SKM-1 (cell line): ENCODE measurements at regions not wholly inside any gene's neighbourhood (a gene's known extent, or its start where the extent isn't known, plus 50 kb on each side); places are given as distances from the start of the nearest gene placed in this dataset.
"Not testable (repeated sequence)": the region's sequence is repeated elsewhere in the genome, so short reads cannot be mapped to it uniquely, and the experiment has no call there.

Experiments
- DNase-seq: peaks from one replicate; lab custom pipeline; 2025; ENCODE audit not compliant: unreplicated experiment; lab: John Stamatoyannopoulos, UW

DNA sequence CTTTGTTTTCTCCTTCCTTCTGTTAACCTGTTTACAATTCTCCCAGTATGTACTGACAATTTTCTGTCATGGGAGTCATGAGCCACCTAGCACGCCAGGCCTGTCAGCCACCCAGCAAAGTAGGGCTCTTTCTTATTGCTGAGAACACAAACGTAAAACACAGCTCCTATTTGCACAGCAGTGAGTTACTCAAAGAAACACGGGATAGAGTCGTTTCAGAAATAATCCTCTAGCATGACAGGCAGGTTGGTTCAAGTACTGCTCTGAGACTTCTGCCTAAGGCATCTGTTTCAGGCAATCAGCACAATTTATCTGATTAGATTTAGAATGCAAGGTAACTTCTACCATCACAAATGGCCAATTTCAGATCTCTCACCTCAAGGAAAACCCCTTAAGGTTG lies 88.8 kb downstream of the CD24 start:
- no peak for DNase-seq

DNA sequence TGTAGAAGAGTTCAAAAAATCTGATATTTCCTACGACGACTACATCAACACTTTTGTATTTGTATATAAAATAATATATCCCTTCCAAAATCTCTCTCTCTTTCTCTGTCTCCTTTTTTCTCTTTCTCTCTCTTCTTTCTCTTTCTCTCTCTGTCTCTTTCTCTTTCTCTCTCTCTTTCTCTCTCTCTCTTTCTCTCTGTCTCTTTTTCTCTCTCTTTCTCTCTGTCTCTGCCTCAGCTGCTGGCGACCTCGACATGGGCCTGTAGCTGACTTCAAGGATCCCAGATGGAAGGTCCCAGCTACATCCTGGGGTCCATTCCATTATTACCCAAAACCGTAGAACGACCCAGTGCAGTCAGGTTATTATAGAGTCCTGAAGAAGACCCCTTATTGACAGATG lies 90.0 kb downstream of the CD24 start:
- no peak for DNase-seq

DNA sequence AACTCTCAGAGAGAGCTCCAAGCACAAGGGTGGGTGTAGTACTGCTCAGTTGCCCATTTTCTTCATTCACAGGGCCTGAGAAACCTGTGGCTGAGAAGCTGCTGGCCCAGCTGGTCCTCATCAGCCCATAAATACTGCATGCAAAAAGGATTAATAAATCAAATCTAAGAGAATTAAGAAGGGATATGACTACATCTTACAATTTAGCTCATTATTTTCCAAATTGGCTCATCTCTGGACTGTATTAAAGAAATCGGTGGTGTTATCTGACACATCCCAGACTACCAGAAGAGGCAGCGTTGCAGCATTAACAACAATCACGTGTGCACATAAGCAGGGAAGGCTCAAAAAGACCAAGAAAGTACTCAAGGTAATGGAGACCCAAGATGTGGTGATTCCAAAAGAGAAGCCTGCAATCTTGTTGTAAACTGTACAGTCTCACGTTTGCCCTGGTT lies 90.7 kb downstream of the CD24 start:
- no peak for DNase-seq

DNA sequence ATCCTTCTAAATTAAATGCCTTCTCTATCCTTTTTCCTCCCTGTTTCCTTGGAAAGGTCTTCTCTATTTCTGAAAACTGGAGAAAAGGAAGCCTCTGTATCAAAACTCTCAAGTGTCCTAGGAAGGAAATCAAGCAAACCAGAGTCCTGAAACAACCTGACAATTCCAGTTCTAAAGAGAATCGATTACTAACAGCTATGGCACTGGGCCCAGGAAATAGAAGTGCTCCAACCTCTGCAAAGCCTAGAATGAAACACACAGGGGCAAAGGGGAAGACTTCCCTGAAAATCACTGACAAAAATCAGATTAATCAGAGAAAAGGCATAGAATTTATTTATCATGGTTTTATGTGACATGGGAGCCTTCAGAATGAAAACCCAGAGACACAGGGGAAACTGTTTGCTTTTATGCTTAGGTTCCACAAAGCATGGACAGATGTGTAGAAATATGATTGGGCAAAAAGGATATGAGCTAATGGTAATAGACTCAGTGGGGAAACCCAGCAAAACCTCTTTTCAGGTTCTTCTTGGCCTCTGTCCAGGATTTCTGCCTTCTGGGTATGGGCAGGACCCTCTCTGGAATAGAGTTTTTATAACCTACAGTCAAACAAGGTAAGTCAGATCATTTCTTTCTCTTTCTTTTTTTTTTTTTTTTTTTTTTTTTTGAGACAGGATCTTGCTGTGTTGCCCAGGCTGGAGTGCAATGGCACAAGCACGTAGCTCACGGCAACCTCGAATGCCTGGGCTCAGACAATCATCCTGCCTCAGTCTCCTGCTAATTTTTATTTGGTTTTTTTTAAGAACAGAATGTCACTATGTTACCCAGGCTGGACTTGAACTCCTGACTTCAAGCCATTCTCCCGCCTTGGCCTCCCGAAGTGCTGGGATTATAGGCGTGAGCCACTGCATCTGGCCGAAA lies 91.7 kb downstream of the CD24 start:
- DNase-seq = no peak

DNA sequence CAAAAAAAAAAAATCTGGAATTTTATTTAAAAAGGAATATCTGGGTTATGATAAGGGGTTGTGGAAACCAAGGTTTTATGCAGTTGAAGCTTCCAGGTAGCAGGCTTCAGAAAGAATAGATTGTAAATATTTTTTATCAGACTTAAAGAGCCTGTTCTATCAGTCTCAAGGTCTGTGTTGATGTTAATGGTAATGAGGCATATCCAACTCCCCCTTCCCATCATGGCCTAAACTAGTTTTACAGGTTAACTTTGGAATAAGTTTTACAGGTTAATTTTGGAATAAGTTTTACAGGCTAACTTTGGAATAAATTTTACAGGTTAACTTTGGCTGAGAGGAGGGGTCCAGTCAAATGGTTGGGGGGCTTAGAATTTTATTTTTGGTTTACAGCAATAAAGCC lies 92.4 kb downstream of the CD24 start:
- DNase-seq = no peak

DNA sequence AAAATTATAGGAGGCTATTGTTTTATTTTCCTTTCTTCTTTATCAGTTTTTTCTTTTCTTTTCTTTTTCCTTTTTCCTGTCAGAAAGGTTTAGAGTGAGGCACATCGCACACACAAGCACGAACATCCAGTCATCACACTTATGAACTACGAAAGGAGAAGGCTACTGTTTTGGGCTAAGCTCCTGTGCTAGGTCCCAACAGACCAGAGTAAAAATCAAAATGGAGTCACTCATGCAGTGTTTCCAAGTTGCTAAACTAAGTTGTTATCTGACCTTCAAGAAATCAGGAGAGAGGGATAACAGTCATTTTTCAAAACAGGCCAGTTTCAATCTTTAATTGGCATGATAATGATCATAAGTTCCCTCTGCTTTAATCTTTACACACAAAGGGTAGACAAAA lies 93.6 kb downstream of the CD24 start:
- no peak for DNase-seq

DNA sequence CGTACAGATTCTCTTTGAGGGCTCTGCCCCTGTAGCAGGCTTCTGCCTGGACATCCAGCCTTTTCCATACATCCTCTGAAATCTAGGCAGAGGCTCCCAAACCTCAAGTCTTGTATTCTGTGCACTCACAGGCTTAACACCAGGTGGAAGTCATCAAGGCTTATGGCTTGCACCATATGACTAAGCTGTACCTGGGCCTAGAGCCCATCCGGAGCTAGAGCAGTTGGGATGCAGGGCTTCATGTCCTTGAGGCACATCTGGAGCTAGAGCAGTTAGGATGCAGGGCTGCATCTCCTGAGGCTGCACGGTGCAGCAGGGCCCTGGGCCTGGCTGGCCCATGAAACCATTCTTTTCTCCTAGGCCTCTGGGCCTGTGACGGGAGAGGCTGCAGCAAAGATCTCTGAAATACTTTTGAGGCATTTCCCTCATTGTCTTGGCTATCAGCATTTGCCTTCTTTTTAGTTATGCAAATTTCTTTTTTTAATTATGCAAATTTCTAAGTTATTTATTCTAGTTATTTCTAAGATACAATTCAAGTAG lies 98.7 kb downstream of the CD24 start:
- DNase-seq = no peak

DNA sequence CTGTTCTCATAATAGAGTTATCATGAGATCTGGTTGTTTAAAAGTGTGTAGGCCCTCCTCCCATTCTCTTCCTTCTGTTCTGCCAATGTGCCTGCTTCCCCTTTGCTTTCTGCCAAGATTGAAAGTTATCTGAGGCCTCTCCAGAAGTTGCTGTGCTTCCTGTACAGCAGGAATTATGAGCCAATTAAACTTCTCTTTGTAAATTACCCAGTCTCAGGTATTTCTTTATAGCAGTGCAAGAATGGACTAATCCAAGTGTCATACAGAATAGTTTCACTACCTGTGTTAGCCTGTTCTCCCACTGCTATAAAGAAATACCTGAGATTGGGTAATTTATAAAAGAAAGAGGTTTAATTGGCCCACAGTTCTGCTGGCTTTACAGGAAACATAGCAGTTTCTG lies 100.0 kb downstream of the CD24 start:
- no peak for DNase-seq

DNA sequence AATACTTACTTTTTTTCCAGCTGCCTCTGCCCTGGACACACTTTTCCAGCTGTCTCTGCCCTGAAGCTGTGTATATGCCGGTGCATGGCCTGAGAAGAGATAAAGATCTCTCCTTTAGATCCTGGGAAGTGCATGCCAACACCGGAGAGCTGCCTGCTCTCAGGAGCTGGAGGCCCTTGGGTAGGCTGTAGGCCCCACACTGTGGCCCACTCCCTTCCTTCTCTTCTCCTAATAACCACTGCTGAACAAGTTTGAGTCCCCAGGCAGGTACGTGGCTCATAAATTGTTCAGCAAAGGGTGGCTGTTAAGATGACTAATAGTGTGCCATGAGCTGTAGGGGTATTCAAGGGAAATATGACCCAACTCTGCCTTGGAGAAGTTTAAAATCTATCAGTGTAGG lies 102.5 kb downstream of the CD24 start:
- DNase-seq = no peak

DNA sequence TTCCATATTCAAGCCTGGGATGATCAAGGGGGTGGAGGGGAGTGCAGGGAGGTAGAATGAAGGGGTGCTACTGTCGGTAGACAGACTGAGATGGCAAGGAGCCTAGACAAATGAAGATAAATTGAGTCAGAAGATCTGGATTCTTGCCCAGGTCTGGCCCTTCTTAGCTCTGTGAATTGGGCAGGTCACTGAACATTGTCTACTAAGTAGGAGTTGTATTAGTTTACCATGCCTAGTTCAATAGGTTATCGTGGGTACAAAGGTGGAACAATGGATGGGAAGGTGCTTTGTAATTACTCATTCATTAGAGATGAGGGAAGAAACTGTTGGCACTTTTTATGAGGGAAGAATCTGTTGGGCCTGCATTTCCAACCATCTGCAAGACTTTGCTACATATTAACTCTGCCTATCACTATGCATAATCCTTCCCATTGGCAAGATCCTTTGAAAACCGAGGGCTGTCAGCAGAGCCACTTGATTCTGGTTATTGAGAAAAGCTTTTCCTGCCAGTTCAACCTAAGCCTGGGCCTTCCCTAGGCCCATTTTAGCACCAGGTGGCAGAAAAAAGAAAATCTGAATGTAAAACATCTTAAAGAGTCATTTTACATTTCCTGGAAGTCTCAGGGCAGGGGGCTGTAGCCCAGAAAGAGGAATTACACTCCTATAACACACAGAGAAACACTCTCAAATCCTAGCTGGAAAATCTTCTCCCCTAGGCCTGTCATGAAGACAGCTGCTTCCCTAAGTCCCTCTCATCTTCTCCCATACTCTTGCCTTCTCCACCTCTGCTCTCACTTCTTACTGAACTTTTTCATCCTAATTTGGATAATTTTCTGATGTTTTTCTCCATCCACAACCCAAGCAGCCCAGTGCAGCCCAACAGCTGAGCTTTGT lies 103.5 kb downstream of the CD24 start:
- DNase-seq = no peak

DNA sequence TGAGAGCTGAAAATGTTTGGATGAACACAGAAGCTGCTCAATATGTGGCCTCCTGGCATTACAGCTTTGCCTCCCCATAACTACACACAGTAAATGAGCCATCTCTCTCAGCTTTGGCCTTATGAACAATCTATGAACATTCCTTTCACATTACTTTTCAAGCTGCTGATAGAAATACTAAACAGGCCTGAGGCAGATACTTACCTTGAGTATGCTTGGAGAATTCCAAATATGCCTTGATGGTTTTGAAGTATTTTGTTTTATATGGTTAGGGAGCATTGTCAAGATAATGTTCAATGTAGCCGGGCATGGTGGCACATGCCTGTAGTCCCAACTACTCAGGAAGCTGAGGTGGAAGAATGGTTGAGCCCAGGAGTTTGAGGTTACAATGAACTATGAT lies 104.5 kb downstream of the CD24 start:
- DNase-seq = no peak

DNA sequence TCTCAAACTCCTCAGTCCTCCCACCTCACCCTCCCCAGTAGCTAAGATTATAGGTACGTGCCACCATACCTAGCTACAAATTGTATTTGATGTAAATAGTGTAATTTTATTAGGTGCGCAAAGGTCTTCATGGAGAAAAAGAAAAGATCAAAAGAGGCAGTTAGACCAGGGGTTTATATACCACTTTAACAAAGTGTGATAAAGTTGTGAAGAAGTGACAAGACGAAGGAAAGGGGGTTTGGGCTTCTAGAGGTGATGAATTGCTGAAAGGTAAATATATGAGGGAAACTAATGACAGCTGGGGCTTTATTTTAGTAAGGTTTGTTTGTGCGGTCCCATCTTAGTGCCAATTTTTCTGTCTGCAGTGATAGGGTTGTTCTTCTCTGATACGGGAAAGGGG lies 105.3 kb downstream of the CD24 start:
- no peak for DNase-seq

DNA sequence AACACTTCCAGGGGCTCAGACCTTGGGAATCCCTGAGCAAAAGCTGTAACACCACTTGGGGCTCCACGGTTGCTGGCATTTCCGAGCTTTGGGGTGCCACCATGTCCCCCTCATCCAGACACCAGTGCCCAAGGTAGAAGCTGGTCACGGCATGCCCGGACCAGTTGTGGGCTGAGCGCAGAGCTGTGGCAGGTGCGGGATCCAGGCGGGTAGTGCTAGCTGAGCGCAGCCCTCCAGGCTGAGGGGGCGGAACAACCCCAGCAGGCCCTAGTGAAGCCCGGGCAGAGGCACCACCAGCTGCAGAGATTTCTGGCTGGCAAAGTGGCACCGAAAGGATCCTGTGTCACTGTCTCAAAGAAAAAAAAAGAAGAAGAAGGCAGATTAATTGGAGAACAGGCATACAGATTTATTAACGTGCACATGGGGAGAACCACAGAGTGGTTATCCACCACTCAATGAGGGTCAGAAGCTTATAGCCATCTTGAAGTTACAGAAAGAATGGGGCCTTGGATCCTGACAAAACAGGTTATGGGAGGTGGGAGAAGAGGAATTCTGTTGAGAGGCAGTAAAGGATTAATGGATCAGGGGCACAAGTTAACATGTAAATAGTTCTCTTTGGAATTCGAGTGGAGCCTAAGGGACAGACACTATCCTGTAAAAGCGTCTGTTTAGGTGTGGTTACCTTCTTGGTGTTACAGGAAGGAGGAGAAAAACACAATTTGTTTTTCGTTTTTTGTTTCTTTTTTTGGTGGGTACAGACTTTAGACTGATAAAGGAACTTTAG lies 107.5 kb downstream of the CD24 start:
- DNase-seq = no peak

DNA sequence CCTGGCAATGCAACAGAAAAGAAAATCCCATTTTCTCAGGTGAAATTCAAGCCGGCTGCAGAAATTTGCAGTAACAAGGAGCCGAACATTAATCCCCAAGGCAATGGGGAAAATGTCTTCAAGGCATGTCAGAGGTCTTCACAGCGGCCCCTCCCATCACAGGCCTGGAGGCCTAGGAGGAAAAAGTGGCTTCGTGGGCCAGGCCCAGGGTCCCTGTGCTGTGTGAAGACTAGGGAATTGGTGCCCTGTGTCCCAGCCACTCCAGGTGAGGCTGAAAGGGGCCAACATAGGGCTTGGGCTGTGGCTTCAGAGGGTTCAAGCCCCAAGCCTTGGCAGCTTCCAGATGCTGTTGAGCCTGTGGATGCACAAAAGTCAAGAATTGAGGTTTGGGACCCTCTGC lies 111.7 kb downstream of the CD24 start:
- no peak for DNase-seq

DNA sequence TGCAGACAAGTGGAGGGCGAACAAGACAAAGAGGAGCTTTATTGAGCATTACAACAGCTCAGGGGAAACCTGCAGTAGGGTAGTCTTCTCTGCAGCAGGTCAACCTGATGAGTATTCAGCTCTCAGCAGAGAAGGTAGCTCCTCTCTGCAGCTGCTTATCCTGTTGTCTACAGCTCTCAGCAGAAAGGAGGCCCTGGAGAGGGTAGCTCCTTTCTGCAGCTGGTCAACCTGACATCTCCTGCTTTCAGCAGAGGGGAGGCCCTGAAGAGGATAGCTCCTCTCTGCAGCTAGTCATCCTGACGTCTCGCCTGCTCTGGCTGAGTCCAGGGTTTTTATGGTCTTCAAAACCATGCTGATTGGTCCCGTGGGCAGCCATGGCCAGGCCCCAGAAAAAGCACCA lies 113.6 kb downstream of the CD24 start:
- DNase-seq = no peak

DNA sequence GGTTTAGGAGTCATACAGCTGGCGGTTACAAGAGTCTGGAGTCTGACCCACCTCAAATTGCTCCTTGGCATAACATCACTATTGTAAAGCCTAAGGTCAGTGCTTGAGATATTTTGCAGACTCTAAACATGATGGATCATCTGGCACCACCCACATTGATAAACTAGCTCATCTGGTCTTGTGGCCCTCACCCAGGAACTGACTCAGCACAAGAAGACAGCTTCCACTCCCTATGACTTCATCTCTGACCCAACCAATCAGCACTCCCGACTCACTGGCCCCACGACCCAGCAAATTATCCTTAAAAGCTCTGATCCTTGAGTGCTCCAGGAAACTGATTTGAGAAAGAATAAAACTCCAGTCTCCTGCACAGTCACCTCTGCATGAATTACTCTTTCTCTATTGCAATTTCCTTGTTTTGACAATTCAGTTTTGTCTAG lies 115.9 kb downstream of the CD24 start:
- DNase-seq = no peak

DNA sequence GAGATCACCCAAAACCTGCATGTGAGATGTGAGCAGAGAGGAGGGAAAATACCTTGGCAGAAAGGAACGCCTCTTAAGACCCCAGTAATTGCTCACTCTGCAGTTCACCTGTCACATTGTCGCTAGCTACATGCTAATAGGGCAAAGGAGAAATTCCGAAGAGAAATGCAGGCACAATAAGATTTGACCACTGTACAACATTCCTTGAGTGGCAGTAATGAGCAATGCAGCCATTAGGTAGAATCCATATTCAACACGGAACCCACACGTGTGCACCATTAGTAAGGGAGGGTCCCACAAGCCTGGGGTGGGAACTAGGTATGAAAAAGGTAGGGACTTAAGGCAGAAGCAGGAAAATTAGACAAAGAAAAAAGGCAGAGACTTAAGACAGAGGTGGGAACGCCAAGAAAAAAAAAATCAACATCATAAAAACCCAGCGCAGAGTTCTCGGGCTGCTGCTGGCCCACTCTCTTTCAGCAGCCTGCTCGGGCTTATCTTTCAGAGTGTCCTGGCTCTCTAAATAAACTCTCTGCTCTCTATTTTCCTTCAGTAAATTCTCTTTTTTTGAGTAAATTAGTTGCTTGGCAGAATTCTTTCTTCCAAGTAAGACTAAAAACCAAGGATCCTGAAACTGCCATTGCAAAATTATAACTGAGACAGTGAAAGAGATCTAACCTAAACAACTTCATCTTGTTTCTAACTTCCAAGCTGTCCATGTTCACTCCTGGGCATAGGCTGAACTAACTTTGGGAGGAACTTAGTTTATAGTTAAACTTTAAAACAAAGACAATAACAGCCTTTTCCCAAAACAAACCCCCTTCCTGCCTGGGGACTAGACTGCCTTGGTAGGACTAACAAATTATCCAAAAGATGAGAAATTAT lies 116.5 kb downstream of the CD24 start:
- DNase-seq = no peak

DNA sequence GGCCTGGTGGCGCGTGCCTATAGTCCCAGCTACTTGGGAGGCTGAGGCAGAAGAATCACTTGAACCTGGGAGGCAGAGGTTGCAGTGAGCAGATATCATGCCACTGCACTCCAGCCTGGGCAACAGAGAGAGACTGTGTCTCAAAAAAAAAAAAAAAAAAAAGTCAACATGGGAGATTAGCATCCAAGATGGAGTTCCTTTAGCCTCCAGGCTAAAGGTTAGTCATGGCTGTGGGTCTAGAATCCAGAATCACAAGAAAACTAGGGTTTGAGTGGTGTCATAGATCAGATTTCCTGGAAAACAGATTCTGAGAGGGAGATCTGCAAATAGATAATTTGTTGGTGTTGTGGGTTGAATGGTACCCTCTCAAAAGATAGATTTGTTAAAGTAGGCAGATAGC lies 117.2 kb downstream of the CD24 start:
- DNase-seq = not testable (repeated sequence)

DNA sequence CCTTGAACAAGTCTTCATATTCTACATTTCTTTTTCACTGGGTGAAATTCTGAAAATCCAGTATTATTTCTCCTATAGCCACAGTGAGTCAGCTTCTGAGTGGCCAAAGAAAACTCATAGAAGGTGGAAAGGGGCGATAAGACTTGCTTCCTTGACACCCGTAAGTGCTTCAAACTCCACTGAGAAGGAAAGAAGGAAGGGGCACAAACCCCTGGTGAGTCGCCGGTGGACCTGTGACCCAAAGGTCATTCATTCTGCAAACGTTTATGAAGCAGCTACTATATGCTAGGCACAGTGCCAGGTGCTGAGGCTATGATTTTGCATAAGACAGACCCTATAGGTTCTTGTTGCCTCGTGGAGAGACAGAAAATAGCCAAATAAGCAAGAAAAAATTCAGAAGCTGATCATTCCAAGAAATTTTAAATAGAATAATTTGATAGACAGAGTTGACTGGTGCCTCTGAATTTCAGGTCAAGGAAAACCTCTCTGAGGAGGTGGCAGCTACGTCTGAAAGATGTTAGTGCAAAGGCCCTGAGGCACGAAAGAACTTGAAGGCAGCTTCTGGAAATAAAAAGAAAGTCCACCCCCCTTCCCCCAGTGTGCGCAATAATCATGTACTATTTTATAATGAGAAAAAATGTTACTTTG lies 118.2 kb downstream of the CD24 start:
- no peak for DNase-seq
